KMS-11 (cell line): ENCODE measurements at regions not wholly inside any gene's neighbourhood (a gene's known extent, or its start where the extent isn't known, plus 50 kb on each side); places are given as distances from the start of the nearest gene placed in this dataset.

Experiments
- H2AFZ ChIP-seq: fragments of 200-600 bp; sonication (generic); 2 replicates; pipeline ENCODE4 v1.6.1; 2016; ENCODE audit warnings: antibody characterized with exemption, mixed run types, low read depth
- H3K27ac ChIP-seq: fragments of 200-600 bp; sonication (generic); 2 replicates; pipeline ENCODE4 v1.6.1; 2016; ENCODE audit warnings: mild to moderate bottlenecking, mixed run types
- H3K27me3 ChIP-seq: fragments of 200-600 bp; sonication (generic); 2 replicates; pipeline ENCODE4 v1.6.1; 2017; ENCODE audit warnings: mild to moderate bottlenecking, low read depth, mixed run types, moderate library complexity; ENCODE audit not compliant: insufficient read depth
- H3K36me3 ChIP-seq: fragments of 200-600 bp; sonication (generic); 2 replicates; pipeline ENCODE4 v1.6.1; 2017; ENCODE audit warnings: mild to moderate bottlenecking, mixed run types; ENCODE audit not compliant: insufficient read depth
- H3K4me1 ChIP-seq: fragments of 200-600 bp; sonication (generic); 2 replicates; pipeline ENCODE4 v1.6.1; 2016; ENCODE audit warnings: mild to moderate bottlenecking, low read depth, mixed run types; ENCODE audit not compliant: poor library complexity, severe bottlenecking
- H3K4me2 ChIP-seq: fragments of 200-600 bp; sonication (generic); 2 replicates; pipeline ENCODE4 v1.7.0; 2016; ENCODE audit warnings: mild to moderate bottlenecking, mixed run types
- H3K4me3 ChIP-seq: fragments of 200-600 bp; sonication (generic); IDR thresholded peaks from 2 replicates; pipeline ENCODE4 v1.6.1; 2017; ENCODE audit warnings: low read depth, low read length, mixed read lengths; ENCODE audit not compliant: insufficient read depth
- H3K79me2 ChIP-seq: fragments of 200-600 bp; sonication (generic); 2 replicates; pipeline ENCODE4 v1.6.1; 2016; ENCODE audit warnings: low read depth, mixed run types; ENCODE audit not compliant: insufficient read depth
- H3K9ac ChIP-seq: fragments of 200-600 bp; sonication (generic); 2 replicates; pipeline ENCODE4 v1.6.1; 2016; ENCODE audit warnings: mild to moderate bottlenecking, mixed run types
- H4K20me1 ChIP-seq: fragments of 200-600 bp; sonication (generic); 2 replicates; pipeline ENCODE4 v1.6.1; 2016; ENCODE audit warnings: mild to moderate bottlenecking, mixed run types; ENCODE audit not compliant: insufficient read depth
- CTCF ChIP-seq: fragments of 200-600 bp; sonication (generic); conservative IDR thresholded peaks from 2 replicates; pipeline ENCODE4 v1.6.1; 2017; ENCODE audit warnings: low read depth, mild to moderate bottlenecking, antibody characterized with exemption, low read length, moderate library complexity, mixed read lengths

- no peaks in the 10 kb centered on the region for H3K27me3 ChIP-seq
- no peak for TF ChIP-seq CTCF
- no peaks in the 10 kb centered on the region for H3K4me1 ChIP-seq
- H4K20me1 ChIP-seq = no peaks in the 10 kb centered on the region
- H3K36me3 ChIP-seq = no peaks in the 10 kb centered on the region
- H3K9ac ChIP-seq = no peak overlapping the region
- no peak overlapping the region; the same call in 1 of the 2 replicates for H2AFZ ChIP-seq
- no peaks in the 10 kb centered on the region for H3K79me2 ChIP-seq
- no peak overlapping the region for H3K4me3 ChIP-seq
- no peak overlapping the region for H3K27ac ChIP-seq
- no peak overlapping the region for H3K4me2 ChIP-seq
Observed at GRCh38 chr11:81059356-81059755, 1618.5 kb upstream of the TENM4 start.

- Histone ChIP-seq H3K4me2 (no peak overlapping the region), H3K27ac (no peak overlapping the region), H3K4me1 (no peaks in the 10 kb centered on the region), H3K27me3 (no peaks in the 10 kb centered on the region), H3K4me3 (no peak overlapping the region), H3K79me2 (no peaks in the 10 kb centered on the region), H4K20me1 (no peaks in the 10 kb centered on the region), H3K36me3 (no peaks in the 10 kb centered on the region), H3K9ac (no peak overlapping the region), H2AFZ (no peak overlapping the region)
- no peak for TF ChIP-seq CTCF
Observed at GRCh38 chr11:81052344-81053158, 1611.7 kb upstream of the TENM4 start.

GRCh38 chr11:81039916-81040524 is 1599.2 kb upstream of the TENM4 start:
- no peak for TF ChIP-seq CTCF
- Histone ChIP-seq H3K79me2 (no peaks in the 10 kb centered on the region), H3K4me2 (no peak overlapping the region), H3K27ac (no peak overlapping the region), H4K20me1 (no peaks in the 10 kb centered on the region), H3K4me3 (no peak overlapping the region), H3K9ac (no peak overlapping the region), H2AFZ (no peak overlapping the region), H3K27me3 (no peaks in the 10 kb centered on the region), H3K36me3 (no peaks in the 10 kb centered on the region), H3K4me1 (no peaks in the 10 kb centered on the region)

GRCh38 chr11:81036168-81036870 is 1595.5 kb upstream of the TENM4 start:
- H2AFZ ChIP-seq = no peak overlapping the region
- no peaks in the 10 kb centered on the region for H3K4me1 ChIP-seq
- no peaks in the 10 kb centered on the region for H3K27me3 ChIP-seq
- H4K20me1 ChIP-seq = no peaks in the 10 kb centered on the region
- no peak overlapping the region for H3K4me3 ChIP-seq
- no peak for TF ChIP-seq CTCF
- H3K36me3 ChIP-seq = no peaks in the 10 kb centered on the region
- H3K4me2 ChIP-seq = no peak overlapping the region
- no peak overlapping the region for H3K27ac ChIP-seq
- H3K9ac ChIP-seq = no peak overlapping the region
- no peaks in the 10 kb centered on the region for H3K79me2 ChIP-seq
